SK-N-SH (cell line): ENCODE measurements at regions not wholly inside any gene's neighbourhood (a gene's known extent, or its start where the extent isn't known, plus 50 kb on each side); places are given as distances from the start of the nearest gene placed in this dataset.

Experiments used
- CTCF ChIA-PET: fragments of 300-600, 350-600 bp; formaldehyde crosslinking; extraction: SDS; loops from one replicate; lab custom pipeline; 2021; lab: Yijun Ruan, JAX
- POLR2A ChIA-PET: fragments of 350-600 bp; sonication (Branson Sonifier 250); formaldehyde crosslinking; extraction: SDS; loops from one replicate; lab custom pipeline; 2020; ENCODE audit warnings: antibody characterized with exemption, inconsistent platforms; lab: Yijun Ruan, JAX
- DNase-seq: peaks from one replicate; pipeline ENCODE4 v3.0.0; 2012
- H2AFZ ChIP-seq: fragments of 200-600 bp; sonication (generic); 2 replicates; pipeline ENCODE4 v1.8.1; 2016; ENCODE audit warnings: antibody characterized with exemption, mild to moderate bottlenecking, low read depth
- H3F3A ChIP-seq: fragments of 200-600 bp; sonication (generic); replicated peaks from 2 replicates; pipeline ENCODE3; 2016; ENCODE audit warnings: antibody characterized with exemption, mild to moderate bottlenecking; ENCODE audit not compliant: insufficient read depth
- H3K27ac ChIP-seq, 2 experiments: fragments of 200-500 bp in 1 of 2; fragments of 200-600 bp in 1 of 2; sonication (Bioruptor generic) in 1 of 2; sonication (generic), shearing (Covaris generic) in 1 of 2; 2 replicates each; pipeline versions ENCODE4 v1.5.1 to v1.6.1; 2014 to 2016; ENCODE audit warnings: low read depth in 2 of 2, inconsistent platforms in 1 of 2, low read length in 1 of 2, mild to moderate bottlenecking in 1 of 2, mixed read lengths in 1 of 2
- H3K27me3 ChIP-seq: fragments of 200-600 bp; sonication (generic), shearing (Covaris generic); 2 replicates; pipeline ENCODE4 v1.6.1; 2016; ENCODE audit warnings: mixed run types; ENCODE audit not compliant: insufficient read depth
- H3K36me3 ChIP-seq, 2 experiments: fragments of 200-500 bp in 1 of 2; fragments of 200-600 bp in 1 of 2; sonication (Bioruptor generic) in 1 of 2; sonication (generic) in 1 of 2; replicated peaks in 1 of 2; 2 replicates each; pipeline versions ENCODE3 to v1.5.1; 2014 to 2016; ENCODE audit warnings: low read length in 1 of 2, mild to moderate bottlenecking in 1 of 2; ENCODE audit not compliant: insufficient read depth in 2 of 2, control insufficient read depth in 1 of 2
- H3K4me1 ChIP-seq, 2 experiments: fragments of 200-500 bp in 1 of 2; fragments of 200-600 bp in 1 of 2; sonication (Bioruptor generic) in 1 of 2; sonication (generic), shearing (Covaris generic) in 1 of 2; 2 replicates each; pipeline versions ENCODE4 v1.5.1 to v1.6.1; 2014 to 2016; ENCODE audit warnings: low read depth in 1 of 2, low read length in 1 of 2, mixed run types in 1 of 2; ENCODE audit not compliant: insufficient read depth in 2 of 2, control insufficient read depth in 1 of 2
- H3K4me2 ChIP-seq: fragments of 200-600 bp; sonication (generic), shearing (Covaris generic); 2 replicates; pipeline ENCODE4 v1.6.1; 2017; ENCODE audit warnings: mixed run types
- H3K4me3 ChIP-seq, 2 experiments: fragments of 200-500 bp in 1 of 2; fragments of 200-600 bp in 1 of 2; sonication (Bioruptor generic) in 1 of 2; sonication (generic), shearing (Covaris generic) in 1 of 2; 2 replicates each; pipeline versions ENCODE4 v1.5.1 to v1.8.1; 2014 to 2016; ENCODE audit warnings: low read depth in 2 of 2, inconsistent platforms in 1 of 2, low read length in 1 of 2, mild to moderate bottlenecking in 1 of 2, mixed read lengths in 1 of 2, moderate library complexity in 1 of 2
- H3K79me2 ChIP-seq: fragments of 200-600 bp; sonication (generic); 2 replicates; pipeline ENCODE4 v1.8.1; 2017; ENCODE audit warnings: mild to moderate bottlenecking; ENCODE audit not compliant: insufficient read depth
- H3K9ac ChIP-seq: fragments of 200-600 bp; sonication (generic); 2 replicates; pipeline ENCODE4 v1.6.1; 2017; ENCODE audit warnings: mixed run types
- H3K9me2 ChIP-seq: fragments of 200-600 bp; sonication (generic); 2 replicates; pipeline ENCODE4 v1.6.1; 2017; ENCODE audit warnings: mixed run types
- H3K9me3 ChIP-seq: fragments of 200-600 bp; sonication (generic); 2 replicates; pipeline ENCODE4 v1.6.1; 2017; ENCODE audit warnings: mixed run types, mild to moderate bottlenecking, moderate library complexity
- H4K20me1 ChIP-seq: fragments of 200-600 bp; sonication (generic); 2 replicates; pipeline ENCODE4 v1.6.1; 2017; ENCODE audit warnings: mild to moderate bottlenecking, mixed run types; ENCODE audit not compliant: insufficient read depth
- CHD2 ChIP-seq: fragments of 150-350 bp; IDR thresholded peaks from 2 replicates; pipeline ENCODE4 v1.6.1; 2018; ENCODE audit warnings: low read length; ENCODE audit not compliant: partially characterized antibody
- CTCF ChIP-seq: fragments of 200-600 bp; sonication (generic); IDR thresholded peaks from 2 replicates; pipeline ENCODE4 v1.6.1; 2017; ENCODE audit warnings: antibody characterized with exemption, mild to moderate bottlenecking, moderate library complexity
- EP300 ChIP-seq, 2 experiments: IDR thresholded peaks; 2 replicates each; pipeline versions ENCODE4 v1.4.0 to v1.6.1; 2012; ENCODE audit warnings: borderline replicate concordance in 1 of 2, low read depth in 1 of 2, low read length in 1 of 2
- IRF3 ChIP-seq: fragments of 150-350 bp; IDR thresholded peaks from 2 replicates; pipeline ENCODE4 v1.6.1; 2016; ENCODE audit warnings: mild to moderate bottlenecking, low read depth, low read length
- JUND ChIP-seq: IDR thresholded peaks from 2 replicates; pipeline ENCODE4 v1.4.0; 2012
- NFIC ChIP-seq: IDR thresholded peaks from 2 replicates; pipeline ENCODE4 v1.4.0; 2012; ENCODE audit warnings: borderline replicate concordance
- NRF1 ChIP-seq: IDR thresholded peaks from 2 replicates; pipeline ENCODE4 v1.6.1; 2012; ENCODE audit warnings: low read depth, mild to moderate bottlenecking, low read length
- PBX3 ChIP-seq: IDR thresholded peaks from 2 replicates; pipeline ENCODE4; 2012
- POLR2AphosphoS5 ChIP-seq: IDR thresholded peaks from 2 replicates; pipeline ENCODE4 v1.6.1; 2012; ENCODE audit warnings: low read depth, low read length
- RAD21 ChIP-seq: IDR thresholded peaks from 2 replicates; pipeline ENCODE4 v1.6.1; 2012; ENCODE audit warnings: mild to moderate bottlenecking, low read length
- RCOR1 ChIP-seq: fragments of 150-350 bp; IDR thresholded peaks from 2 replicates; pipeline ENCODE4 v1.6.1; 2017; ENCODE audit warnings: antibody characterized with exemption, low read length
- REST ChIP-seq: IDR thresholded peaks from 2 replicates; pipeline ENCODE4 v1.6.1; 2012; ENCODE audit warnings: mild to moderate bottlenecking, low read depth, low read length, moderate library complexity
- SIN3A ChIP-seq: IDR thresholded peaks from 2 replicates; pipeline ENCODE4 v1.6.1; 2012; ENCODE audit warnings: low read depth, mild to moderate bottlenecking, low read length, moderate library complexity, borderline replicate concordance
- SMC3 ChIP-seq: IDR thresholded peaks from 2 replicates; pipeline ENCODE4 v1.6.1; 2012; ENCODE audit warnings: low read depth, low read length, improper control_type of control experiment
- USF1 ChIP-seq: IDR thresholded peaks from 2 replicates; pipeline ENCODE4 v1.4.0; 2012; ENCODE audit warnings: low read depth, borderline replicate concordance
- YY1 ChIP-seq: IDR thresholded peaks from 2 replicates; pipeline ENCODE4 v1.4.0; 2012; ENCODE audit warnings: low read depth, mild to moderate bottlenecking
- WGBS: methylation state at CpG from one replicate; pipeline ENCODE4 v1.1.6; 2017; ENCODE audit warnings: low lambda C conversion rate; 5-methylcytosine and 5-hydroxymethylcytosine counted together

- peaks cover 10% of the 10 kb centered on the region for H3K27me3 ChIP-seq
- POLR2A ChIA-PET = no interaction called here
- no peaks in the 10 kb centered on the region for H3K36me3 ChIP-seq
- no peak overlapping the region for H3K4me2 ChIP-seq
- H3K9ac ChIP-seq = no peak overlapping the region
- 0% methylated on average over 3 of the region's 3 CpGs for WGBS
- DNase-seq = no peak
- H3K9me2 ChIP-seq = no peaks in the 10 kb centered on the region
- H2AFZ ChIP-seq = no peak overlapping the region
- H3K27ac ChIP-seq = no peak overlapping the region
- H4K20me1 ChIP-seq = no peaks in the 10 kb centered on the region
- H3K4me3 ChIP-seq = no peak overlapping the region
- CTCF ChIA-PET = no interaction called here
- no peaks in the 10 kb centered on the region for H3K9me3 ChIP-seq
- TF ChIP-seq POLR2AphosphoS5 (no peak), EP300 (IDR thresholded peaks at IDR 0.05; ENCODE audit: borderline replicate concordance in 1 of 2, low read depth in 1 of 2, low read length in 1 of 2) (no peak), PBX3 (no peak), JUND (no peak), CHD2 (no peak), RAD21 (no peak), SMC3 (no peak), REST (no peak), YY1 (no peak), IRF3 (no peak), USF1 (no peak)
- TF ChIP-seq, all 33 proteins: peak for 0
- Histone ChIP-seq H3F3A (no peaks in the 10 kb centered on the region), H3K79me2 (no peaks in the 10 kb centered on the region), H3K4me1 (no peaks in the 10 kb centered on the region)
Observed at GRCh38 chr9:108339251-108339650, 516.5 kb downstream of the ACTL7B start.

- POLR2A ChIA-PET = no interaction called here
- Histone ChIP-seq H2AFZ (no peak overlapping the region), H3K4me3 (no peak overlapping the region), H3K4me1 (no peaks in the 10 kb centered on the region), H3K79me2 (no peaks in the 10 kb centered on the region), H4K20me1 (no peaks in the 10 kb centered on the region), H3K9me3 (no peaks in the 10 kb centered on the region), H3F3A (no peaks in the 10 kb centered on the region), H3K9me2 (no peaks in the 10 kb centered on the region), H3K27me3 (peaks cover 14% of the 10 kb centered on the region), H3K4me2 (no peak overlapping the region), H3K27ac (no peak overlapping the region), H3K9ac (no peak overlapping the region), H3K36me3 (no peaks in the 10 kb centered on the region)
- CTCF ChIA-PET = no interaction called here
- WGBS = 6% methylated on average over 2 of the region's 2 CpGs
- DNase-seq = no peak
- TF ChIP-seq YY1 (no peak), NFIC (no peak), NRF1 (no peak), REST (no peak), CTCF (no peak), RCOR1 (no peak), SIN3A (no peak)
Observed at GRCh38 chr9:108336575-108336974, 519.2 kb downstream of the ACTL7B start.
